Hepatocyte (in vitro differentiated cells): ENCODE measurements at regions not wholly inside any gene's neighbourhood (a gene's known extent, or its start where the extent isn't known, plus 50 kb on each side); places are given as distances from the start of the nearest gene placed in this dataset.

ENCODE experiments used
- DNase-seq: peaks from one replicate; pipeline ENCODE4 v3.0.0-alpha.2; 2016; ENCODE audit warnings: low spot score
- H2AFZ ChIP-seq: fragments of 200-600 bp; sonication (generic); 2 replicates; pipeline ENCODE4 v1.6.0; 2016; ENCODE audit warnings: antibody characterized with exemption, mild to moderate bottlenecking
- H3K27ac ChIP-seq: fragments of 200-600 bp; sonication (generic); 2 replicates; pipeline ENCODE4 v1.5.1; 2016; ENCODE audit warnings: mild to moderate bottlenecking
- H3K27me3 ChIP-seq: fragments of 200-600 bp; sonication (generic); 2 replicates; pipeline ENCODE4 v1.6.1; 2016
- H3K36me3 ChIP-seq: fragments of 200-600 bp; sonication (generic); replicated peaks from 2 replicates; pipeline ENCODE4 v1.5.1; 2016; ENCODE audit warnings: low read depth; ENCODE audit not compliant: insufficient read depth
- H3K4me1 ChIP-seq: fragments of 200-600 bp; sonication (generic); 2 replicates; pipeline ENCODE4 v1.5.1; 2016; ENCODE audit warnings: mild to moderate bottlenecking, moderate library complexity; ENCODE audit not compliant: insufficient read depth
- H3K4me2 ChIP-seq: fragments of 200-600 bp; sonication (generic); 2 replicates; pipeline ENCODE4 v1.6.0; 2016
- H3K4me3 ChIP-seq: fragments of 200-600 bp; sonication (generic); 2 replicates; pipeline ENCODE4 v1.5.1; 2016; ENCODE audit warnings: mild to moderate bottlenecking
- H3K79me2 ChIP-seq: fragments of 200-600 bp; sonication (generic); 2 replicates; pipeline ENCODE4 v1.6.0; 2017; ENCODE audit warnings: mild to moderate bottlenecking
- H3K9me2 ChIP-seq: fragments of 200-600 bp; sonication (generic); replicated peaks from 2 replicates; pipeline ENCODE4 v1.6.0; 2017; ENCODE audit warnings: mild to moderate bottlenecking; ENCODE audit not compliant: insufficient read depth
- H3K9me3 ChIP-seq: fragments of 200-600 bp; sonication (generic); 2 replicates; pipeline ENCODE4 v1.5.1; 2016; ENCODE audit warnings: low read depth, mild to moderate bottlenecking
- H4K20me1 ChIP-seq: fragments of 200-600 bp; sonication (generic); 2 replicates; pipeline ENCODE4 v1.6.0; 2016; ENCODE audit warnings: mild to moderate bottlenecking; ENCODE audit not compliant: insufficient read depth, poor library complexity, severe bottlenecking
- CTCF ChIP-seq: fragments of 200-600 bp; sonication (generic); IDR thresholded peaks from 2 replicates; pipeline ENCODE4 v1.5.1; 2016; ENCODE audit warnings: antibody characterized with exemption, mild to moderate bottlenecking; ENCODE audit not compliant: poor library complexity
- EZH2 ChIP-seq: fragments of 200-600 bp; sonication (generic); IDR thresholded peaks from 2 replicates; pipeline ENCODE4 v1.6.1; 2016; ENCODE audit warnings: antibody characterized with exemption, mild to moderate bottlenecking, borderline replicate concordance
- EZH2phosphoT487 ChIP-seq: fragments of 200-600 bp; sonication (generic); IDR thresholded peaks from one replicate; pipeline ENCODE4 v1.6.1; 2018; ENCODE audit warnings: antibody characterized with exemption, mild to moderate bottlenecking, low read depth, moderate library complexity; ENCODE audit not compliant: unreplicated experiment, severe bottlenecking
- WGBS: methylation state at CpG from one replicate; pipeline ENCODE4 v1.1.6; 2016; ENCODE audit warnings: low lambda C conversion rate; ENCODE audit errors: missing lambda C conversion rate; 5-methylcytosine and 5-hydroxymethylcytosine counted together

GRCh38 chrX:39245024-39245423, 443.8 kb downstream of the MID1IP1 start:
- TF ChIP-seq EZH2 (no peak), EZH2phosphoT487 (no peak), CTCF (no peak)
- H4K20me1 ChIP-seq, result no peaks in the 10 kb centered on the region
- H3K27ac ChIP-seq, result no peak overlapping the region
- no peaks in the 10 kb centered on the region for H3K9me2 ChIP-seq
- no peaks in the 10 kb centered on the region for H3K79me2 ChIP-seq
- no peak overlapping the region for H3K4me3 ChIP-seq
- H3K27me3 ChIP-seq, result no peaks in the 10 kb centered on the region
- H3K9me3 ChIP-seq, result no peaks in the 10 kb centered on the region
- H3K36me3 ChIP-seq, result no peaks in the 10 kb centered on the region
- 37% methylated on average over 2 of the region's 2 CpGs for WGBS
- no peak for DNase-seq
- no peak overlapping the region for H3K4me2 ChIP-seq
- H2AFZ ChIP-seq, result no peak overlapping the region
- H3K4me1 ChIP-seq, result peaks cover 9% of the 10 kb centered on the region

GRCh38 chrX:39247536-39247935, 446.3 kb downstream of the MID1IP1 start:
- DNase-seq, result no peak
- H3K27me3 ChIP-seq, result no peaks in the 10 kb centered on the region
- no peaks in the 10 kb centered on the region for H3K9me2 ChIP-seq
- H3K4me3 ChIP-seq, result no peak overlapping the region
- TF ChIP-seq EZH2phosphoT487 (no peak), CTCF (no peak), EZH2 (no peak)
- no peaks in the 10 kb centered on the region for H3K79me2 ChIP-seq
- no peaks in the 10 kb centered on the region for H3K36me3 ChIP-seq
- WGBS, result 73% methylated on average over 5 of the region's 5 CpGs
- no peak overlapping the region for H2AFZ ChIP-seq
- no peak overlapping the region for H3K4me2 ChIP-seq
- H3K27ac ChIP-seq, result no peak overlapping the region
- H3K4me1 ChIP-seq, result peaks cover 6% of the 10 kb centered on the region
- H3K9me3 ChIP-seq, result no peaks in the 10 kb centered on the region
- no peaks in the 10 kb centered on the region for H4K20me1 ChIP-seq

- no peak overlapping the region for H3K4me2 ChIP-seq
- 57% methylated on average over 3 of the region's 3 CpGs for WGBS
- H3K9me3 ChIP-seq, result no peaks in the 10 kb centered on the region
- H2AFZ ChIP-seq, result no peak overlapping the region
- H3K9me2 ChIP-seq, result no peaks in the 10 kb centered on the region
- no peaks in the 10 kb centered on the region for H4K20me1 ChIP-seq
- no peaks in the 10 kb centered on the region for H3K79me2 ChIP-seq
- H3K27me3 ChIP-seq, result no peaks in the 10 kb centered on the region
- H3K27ac ChIP-seq, result no peak overlapping the region
- no peak for DNase-seq
- no peak overlapping the region for H3K4me3 ChIP-seq
- no peaks in the 10 kb centered on the region for H3K36me3 ChIP-seq
- H3K4me1 ChIP-seq, result peaks cover 5% of the 10 kb centered on the region
- TF ChIP-seq EZH2, result no peak
- no peak for TF ChIP-seq EZH2phosphoT487
- TF ChIP-seq CTCF, result no peak
Measured at GRCh38 chrX:39248330-39248729, 447.1 kb downstream of the MID1IP1 start.

DNA sequence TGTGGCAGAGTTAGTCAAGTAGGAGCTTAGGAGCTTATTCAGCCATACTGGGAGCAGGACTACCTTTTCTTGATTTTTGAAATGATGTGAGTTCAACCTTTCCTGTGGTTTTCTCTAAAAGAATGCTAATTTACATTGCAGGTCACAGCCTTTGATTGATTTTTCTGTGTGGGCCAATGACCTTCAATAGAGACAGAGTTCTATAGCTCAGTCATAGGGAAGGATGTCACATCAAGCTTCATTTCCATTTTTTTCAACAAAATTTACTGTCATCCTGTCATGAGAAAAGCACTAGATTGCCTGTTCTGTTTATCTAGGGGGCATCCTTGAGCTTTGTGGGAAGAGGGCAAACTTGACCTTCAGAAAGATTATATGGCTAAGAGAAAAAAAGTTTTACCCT, 448.7 kb downstream of the MID1IP1 start:
- Histone ChIP-seq H3K4me1 (peaks cover 5% of the 10 kb centered on the region), H3K27ac (no peak overlapping the region), H3K9me2 (no peaks in the 10 kb centered on the region), H4K20me1 (no peaks in the 10 kb centered on the region), H2AFZ (no peak overlapping the region), H3K4me3 (no peak overlapping the region), H3K9me3 (no peaks in the 10 kb centered on the region), H3K27me3 (no peaks in the 10 kb centered on the region), H3K36me3 (no peaks in the 10 kb centered on the region), H3K79me2 (no peaks in the 10 kb centered on the region), H3K4me2 (no peak overlapping the region)
- DNase-seq, result no peak
- no peak for TF ChIP-seq EZH2
- no peak for TF ChIP-seq CTCF
- no peak for TF ChIP-seq EZH2phosphoT487
